ENCODE measurements at regions not wholly inside any gene's neighbourhood (a gene's known extent, or its start where the extent isn't known, plus 50 kb on each side); places are given as distances from the start of the nearest gene placed in this dataset.

- TF ChIP-seq POLR2A (IDR thresholded peaks at IDR 0.05) (no peak), CTCF (IDR thresholded peaks at IDR 0.05) (no peak)
Observed at GRCh38 chr20:40268321-40269075, 420.5 kb downstream of the MAFB start.

Measured in body of pancreas (tissue), 4 donors.